NOMO-1 treated with DMSO at 0.1 percent for 48 hours (cell line): ENCODE measurements at regions not wholly inside any gene's neighbourhood (a gene's known extent, or its start where the extent isn't known, plus 50 kb on each side); places are given as distances from the start of the nearest gene placed in this dataset.

ENCODE experiments used
- DNase-seq: peaks from one replicate; lab custom pipeline; 2025; ENCODE audit not compliant: unreplicated experiment; lab: John Stamatoyannopoulos, UW

- no peak for DNase-seq
These were observed 589.8 kb downstream of the HS3ST4 start for GRCh38 chr16:26281381-26282110.

- DNase-seq: no peak
These were observed 604.0 kb downstream of the HS3ST4 start for GRCh38 chr16:26295625-26296304.

GRCh38 chr16:26301516-26301915 is 609.8 kb downstream of the HS3ST4 start:
- no peak for DNase-seq

- no peak for DNase-seq
These were observed 625.1 kb downstream of the HS3ST4 start for GRCh38 chr16:26316683-26317464.

GRCh38 chr16:26317885-26318284 is 626.1 kb downstream of the HS3ST4 start:
- DNase-seq: no peak

- no peak for DNase-seq
These were observed 638.9 kb downstream of the HS3ST4 start for GRCh38 chr16:26330654-26331053.

- peak; percentile 87 for DNase-seq
These were observed 642.7 kb downstream of the HS3ST4 start for GRCh38 chr16:26334218-26335111.

- DNase-seq: no peak
These were observed 643.6 kb downstream of the HS3ST4 start for GRCh38 chr16:26335236-26335853.

GRCh38 chr16:26342621-26343020 is 650.9 kb downstream of the HS3ST4 start:
- no peak for DNase-seq

GRCh38 chr16:26344240-26344776 is 652.5 kb downstream of the HS3ST4 start:
- DNase-seq: no peak

- no peak for DNase-seq
These were observed 653.2 kb downstream of the HS3ST4 start for GRCh38 chr16:26344976-26345375.

- DNase-seq: no peak
These were observed 654.2 kb downstream of the HS3ST4 start for GRCh38 chr16:26345966-26346365.

GRCh38 chr16:26348095-26348494 is 656.3 kb downstream of the HS3ST4 start:
- no peak for DNase-seq

- DNase-seq: no peak
These were observed 669.1 kb downstream of the HS3ST4 start for GRCh38 chr16:26360867-26361266.

GRCh38 chr16:26363581-26363980 is 671.8 kb downstream of the HS3ST4 start:
- no peak for DNase-seq

GRCh38 chr16:26365161-26365940 is 673.6 kb downstream of the HS3ST4 start:
- no peak for DNase-seq

- DNase-seq: no peak
These were observed 679.6 kb downstream of the HS3ST4 start for GRCh38 chr16:26371349-26371869.

GRCh38 chr16:26374279-26374925 is 682.6 kb downstream of the HS3ST4 start:
- no peak for DNase-seq

GRCh38 chr16:26382586-26382985 is 684.1 kb upstream of the C16orf82 start:
- DNase-seq: no peak
